ENCODE measurements at regions not wholly inside any gene's neighbourhood (a gene's known extent, or its start where the extent isn't known, plus 50 kb on each side); places are given as distances from the start of the nearest gene placed in this dataset.
"Not testable (repeated sequence)": the region's sequence is repeated elsewhere in the genome, so short reads cannot be mapped to it uniquely, and the experiment has no call there.

GRCh38 chr7:113608782-113609181 lies 310.0 kb downstream of the PPP1R3A start:
- H3K9me3 ChIP-seq (replicated peaks in 1 of 3) = no peaks in the 10 kb centered on the region
- H3K36me3 ChIP-seq (replicated peaks in 1 of 2) = no peaks in the 10 kb centered on the region
- DNase-seq = no peak
- no peaks in the 10 kb centered on the region for H3K27me3 ChIP-seq
- WGBS, 4 donors = 69 to 74% (median 71%) methylated on average over 1 of the region's 1 CpG
- H3K4me3 ChIP-seq = no peak overlapping the region
- no peak overlapping the region for H3K27ac ChIP-seq
- intact Hi-C loops (cut with DNase I) = no loop called here
- H3K4me1 ChIP-seq (replicated peaks in 1 of 2) = no peaks in the 10 kb centered on the region
- TF ChIP-seq CTCF (IDR thresholded peaks at IDR 0.05) = no peak
- no peak for TF ChIP-seq POLR2A (IDR thresholded peaks at IDR 0.05)

- no peak for TF ChIP-seq CTCF (IDR thresholded peaks at IDR 0.05)
- TF ChIP-seq POLR2A (IDR thresholded peaks at IDR 0.05) = no peak
- intact Hi-C loops (cut with DNase I) = no loop called here
- Histone ChIP-seq H3K9me3 (replicated peaks in 1 of 3) (no peaks in the 10 kb centered on the region), H3K36me3 (replicated peaks in 1 of 2) (no peaks in the 10 kb centered on the region), H3K27ac (no peak overlapping the region), H3K4me1 (replicated peaks in 1 of 2) (no peaks in the 10 kb centered on the region), H3K27me3 (no peaks in the 10 kb centered on the region), H3K4me3 (no peak overlapping the region)
- no peak for DNase-seq
- WGBS, 4 donors = 42 to 52% (median 47%) methylated on average over 3 of the region's 3 CpGs
These were observed 312.5 kb downstream of the PPP1R3A start for GRCh38 chr7:113606325-113606724.

GRCh38 chr7:113600428-113600827 lies 318.4 kb downstream of the PPP1R3A start:
- H3K4me1 ChIP-seq (replicated peaks in 1 of 2); H3K36me3 ChIP-seq (replicated peaks in 1 of 2); H3K4me3 ChIP-seq; H3K27me3 ChIP-seq; DNase-seq; H3K9me3 ChIP-seq (replicated peaks in 1 of 3); intact Hi-C loops (cut with DNase I); H3K27ac ChIP-seq: not testable (repeated sequence)
- 72 to 86% (median 85%) methylated on average over 2 of the region's 2 CpGs for WGBS, 4 donors

- H3K27me3 ChIP-seq; H3K4me3 ChIP-seq; H3K4me1 ChIP-seq (replicated peaks in 1 of 2); DNase-seq; H3K27ac ChIP-seq; H3K9me3 ChIP-seq (replicated peaks in 1 of 3); intact Hi-C loops (cut with DNase I); H3K36me3 ChIP-seq (replicated peaks in 1 of 2): not testable (repeated sequence)
- 73 to 95% (median 94%) methylated on average over 4 to 30 of the region's 30 CpGs for WGBS, 4 donors
These were observed 325.4 kb downstream of the PPP1R3A start for GRCh38 chr7:113593455-113593854.

GRCh38 chr7:113592924-113593323 lies 325.9 kb downstream of the PPP1R3A start:
- H3K9me3 ChIP-seq (replicated peaks in 1 of 3); H3K27me3 ChIP-seq; intact Hi-C loops (cut with DNase I); H3K36me3 ChIP-seq (replicated peaks in 1 of 2); H3K4me1 ChIP-seq (replicated peaks in 1 of 2); H3K27ac ChIP-seq; H3K4me3 ChIP-seq; DNase-seq: not testable (repeated sequence)
- WGBS, 4 donors = 93 to 97% (median 97%) methylated on average over 6 to 8 of the region's 8 CpGs

- Histone ChIP-seq H3K36me3 (replicated peaks in 1 of 2) (no peaks in the 10 kb centered on the region), H3K9me3 (replicated peaks in 1 of 3) (no peaks in the 10 kb centered on the region), H3K4me3 (no peak overlapping the region), H3K4me1 (replicated peaks in 1 of 2) (no peaks in the 10 kb centered on the region), H3K27me3 (no peaks in the 10 kb centered on the region), H3K27ac (no peak overlapping the region)
- DNase-seq = no peak
- TF ChIP-seq CTCF (IDR thresholded peaks at IDR 0.05) (no peak), POLR2A (IDR thresholded peaks at IDR 0.05) (no peak)
- intact Hi-C loops (cut with DNase I) = no loop called here
These were observed 336.3 kb downstream of the PPP1R3A start for GRCh38 chr7:113582471-113582870.

GRCh38 chr7:113563257-113563656 lies 355.6 kb downstream of the PPP1R3A start:
- H3K4me1 ChIP-seq (replicated peaks in 1 of 2); H3K27me3 ChIP-seq; H3K27ac ChIP-seq; H3K4me3 ChIP-seq; intact Hi-C loops (cut with DNase I); DNase-seq; H3K36me3 ChIP-seq (replicated peaks in 1 of 2); H3K9me3 ChIP-seq (replicated peaks in 1 of 3): not testable (repeated sequence)
- 76 to 86% (median 84%) methylated on average over 8 of the region's 8 CpGs for WGBS, 4 donors
